Skeletal muscle cell (primary cell): ENCODE measurements at regions not wholly inside any gene's neighbourhood (a gene's known extent, or its start where the extent isn't known, plus 50 kb on each side); places are given as distances from the start of the nearest gene placed in this dataset.
A peak's percentile ranks its signal among the peaks of the same experiment; 100 is the strongest.
"Not testable (repeated sequence)": the region's sequence is repeated elsewhere in the genome, so short reads cannot be mapped to it uniquely, and the experiment has no call there.

Experiments
- DNase-seq: peaks from one replicate; pipeline ENCODE4 v3.0.0-alpha.2; 2010; ENCODE audit warnings: low read depth
- H3K4me3 ChIP-seq: 2 replicates; pipeline ENCODE4 v1.5.1; 2011; ENCODE audit warnings: low read depth, mild to moderate bottlenecking, control low read depth, low read length, moderate library complexity

DNA sequence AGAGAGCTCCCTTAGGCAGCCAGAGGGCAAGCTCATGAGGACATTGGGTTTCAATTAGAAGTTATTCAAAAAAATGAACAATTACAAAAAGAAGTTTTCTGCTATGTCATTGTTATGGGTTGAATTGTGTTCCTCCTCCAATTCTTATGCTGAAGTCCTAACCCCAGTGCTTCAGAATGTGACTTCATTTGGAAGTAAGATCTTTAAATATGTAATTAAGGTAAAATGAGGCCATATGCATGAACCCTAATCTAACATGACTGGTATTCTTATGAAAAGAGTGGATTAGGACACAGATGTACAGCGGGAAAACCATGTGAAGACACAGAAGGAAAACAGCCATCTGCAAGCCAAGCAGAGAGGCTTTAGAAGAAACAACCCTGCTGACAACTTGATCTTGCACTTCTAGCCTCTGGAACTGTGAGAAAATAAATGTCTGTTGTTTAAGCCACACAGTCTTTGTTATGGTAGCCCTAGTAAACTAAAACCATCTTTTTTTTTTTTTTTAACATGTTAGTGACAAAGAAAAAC is 929.6 kb downstream of the EPHA3 start:
- no peak for DNase-seq
- H3K4me3 ChIP-seq, result no peak overlapping the region

DNA sequence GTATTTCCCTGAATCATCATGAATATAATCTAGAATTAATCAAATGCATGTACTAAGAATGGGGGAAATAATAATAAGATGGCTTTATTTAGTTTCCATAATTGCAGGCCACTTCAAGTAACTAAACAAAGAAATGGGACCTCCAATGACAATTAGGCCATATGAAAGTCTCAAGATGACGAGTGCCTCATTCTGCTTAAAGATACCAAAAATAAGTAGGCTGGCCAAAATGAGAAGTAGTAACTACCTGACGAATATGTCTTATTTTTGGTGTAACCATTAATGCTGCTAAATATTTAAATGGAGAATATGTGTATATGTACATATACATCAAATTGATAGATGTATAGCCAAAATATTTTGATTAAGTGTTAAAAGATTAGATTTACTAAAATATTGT is 932.6 kb downstream of the EPHA3 start:
- H3K4me3 ChIP-seq, result no peak overlapping the region
- no peak for DNase-seq

DNA sequence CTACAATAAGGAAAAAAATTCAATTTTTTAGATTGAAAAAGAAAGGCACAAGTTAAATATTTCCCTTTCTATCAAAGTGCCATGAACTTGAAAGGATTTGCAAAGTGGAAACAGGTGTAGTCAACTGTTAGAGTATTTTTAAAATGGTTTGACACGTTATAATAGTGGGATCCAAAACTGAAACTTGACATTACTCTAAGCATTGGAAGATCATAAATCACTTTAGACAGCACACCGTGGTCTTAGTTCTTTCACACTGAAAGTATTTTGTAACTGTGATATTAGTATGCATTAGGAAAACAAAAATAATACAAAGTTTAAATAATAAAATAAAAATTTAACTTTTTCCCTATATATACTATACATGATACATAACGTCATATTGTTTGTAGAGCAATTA is 933.1 kb downstream of the EPHA3 start:
- no peak overlapping the region for H3K4me3 ChIP-seq

DNA sequence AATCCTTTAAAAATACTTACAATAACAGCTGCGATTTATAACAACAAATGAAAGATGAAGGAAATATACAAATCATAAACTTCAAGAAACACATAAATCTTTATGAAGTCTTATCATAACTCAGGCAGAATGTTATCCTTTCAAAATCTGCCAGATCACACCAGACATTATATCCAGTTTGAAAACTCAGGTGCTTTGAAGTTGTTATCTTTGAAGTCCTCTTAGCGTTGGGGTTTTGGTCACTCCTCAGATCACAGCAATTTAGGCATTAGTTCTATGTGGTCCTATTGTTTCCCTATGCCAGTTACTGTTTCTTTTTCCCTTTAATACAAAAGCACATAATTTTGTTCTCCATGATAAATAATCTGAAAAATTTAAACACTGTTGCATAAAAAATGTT is 934.6 kb downstream of the EPHA3 start:
- DNase-seq, result no peak

More for the DNA sequence above, 933.1 kb downstream of the EPHA3 start:
- DNase-seq, result no peak

DNA sequence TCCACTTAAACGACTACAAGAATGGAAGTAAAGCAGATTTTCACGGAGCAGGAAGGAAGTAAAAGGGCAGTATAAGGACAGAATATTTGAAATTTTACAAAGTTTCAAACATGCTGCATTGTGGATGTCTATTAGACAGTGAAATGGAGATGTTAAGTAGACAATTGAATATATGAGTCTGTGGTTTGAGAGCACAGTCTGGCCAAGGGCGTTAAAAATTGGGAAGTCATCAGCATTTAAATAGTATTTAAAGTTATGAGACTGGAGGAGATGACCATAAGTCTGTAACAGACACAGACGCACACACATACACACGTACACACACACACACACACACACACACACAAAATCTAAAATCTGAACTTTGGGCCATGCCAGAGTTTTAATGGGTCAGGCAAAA is 935.9 kb downstream of the EPHA3 start:
- DNase-seq, result no peak
- H3K4me3 ChIP-seq, result no peak overlapping the region

More for the DNA sequence above, 934.6 kb downstream of the EPHA3 start:
- no peak overlapping the region for H3K4me3 ChIP-seq

DNA sequence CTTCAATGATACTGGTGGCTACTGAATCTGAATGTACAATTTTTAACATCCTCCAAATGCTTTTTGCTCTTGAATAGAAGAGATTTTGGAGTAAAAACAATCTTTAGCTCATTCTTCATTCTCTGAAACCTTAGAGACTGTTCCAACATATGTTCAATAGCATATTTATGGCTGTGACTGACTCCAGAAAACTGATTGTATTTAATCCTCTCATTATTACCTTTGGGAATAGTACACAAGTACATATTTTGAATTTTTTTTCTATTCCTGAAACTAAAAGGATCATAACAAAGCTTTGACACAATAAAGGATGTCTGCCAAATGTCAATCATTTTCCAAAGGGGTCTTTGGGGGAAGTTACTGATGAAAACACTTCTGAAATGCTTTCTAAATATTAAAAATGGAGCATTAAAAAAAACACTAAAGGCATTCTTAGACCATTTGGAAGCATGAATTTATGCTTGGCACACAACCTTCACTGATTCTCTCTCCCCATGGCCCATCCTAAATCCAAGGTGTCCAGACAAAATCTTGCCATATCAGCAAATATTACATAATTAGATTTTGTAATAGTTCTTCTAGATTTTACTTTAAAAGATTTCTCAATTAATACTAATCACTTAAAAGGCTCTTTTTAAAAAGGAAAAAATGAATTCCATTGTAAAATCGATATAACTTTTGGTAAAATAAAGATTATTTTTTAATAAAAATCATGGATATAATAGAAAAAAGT is 936.8 kb downstream of the EPHA3 start:
- H3K4me3 ChIP-seq, result no peak overlapping the region

DNA sequence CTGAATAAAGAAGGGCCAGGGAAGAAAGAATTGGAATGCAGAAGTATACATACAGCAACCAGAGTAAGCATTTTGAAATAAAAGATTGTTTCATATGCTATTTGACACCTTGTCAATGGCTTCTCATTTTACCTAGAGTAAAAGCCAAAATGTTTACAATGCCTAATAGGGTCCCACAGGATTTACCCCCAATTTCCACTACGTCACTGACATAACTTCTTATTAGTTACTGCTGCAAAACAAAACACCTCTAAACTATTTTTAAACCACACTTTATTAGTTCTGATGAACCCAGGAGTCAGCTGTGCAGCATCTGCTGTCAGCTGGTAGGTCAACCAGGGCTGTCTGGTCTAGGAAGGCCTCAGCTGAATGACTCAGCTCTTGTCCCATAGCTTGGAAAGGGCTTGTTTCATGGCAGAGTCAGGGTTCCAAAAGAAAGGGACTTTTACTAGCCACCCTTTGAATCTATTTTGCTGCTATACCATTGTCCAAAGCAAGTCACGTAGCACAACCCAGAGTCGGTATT is 945.1 kb downstream of the EPHA3 start:
- no peak for DNase-seq

More for the DNA sequence above, 936.8 kb downstream of the EPHA3 start:
- no peak for DNase-seq

DNA sequence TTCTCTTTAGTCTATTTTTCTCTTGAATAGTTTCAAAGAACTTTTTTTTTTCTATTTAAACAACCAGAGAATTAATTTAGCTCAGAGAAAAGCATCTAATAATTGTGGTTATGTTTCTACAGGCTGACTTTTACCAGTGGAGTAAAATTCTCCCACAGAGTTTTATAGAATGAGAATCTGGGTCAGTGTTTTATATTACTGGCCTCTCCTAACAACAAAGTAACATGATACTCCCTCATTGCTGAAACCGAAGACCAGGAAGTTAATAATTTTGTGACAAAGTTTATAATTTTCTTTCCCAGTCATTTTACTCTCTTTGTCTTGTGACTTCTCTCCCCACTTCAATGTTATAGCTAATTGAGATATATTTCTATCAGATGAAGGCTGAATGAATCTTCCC is 946.9 kb downstream of the EPHA3 start:
- DNase-seq, result no peak

More for the DNA sequence above, 945.1 kb downstream of the EPHA3 start:
- H3K4me3 ChIP-seq, result no peak overlapping the region

DNA sequence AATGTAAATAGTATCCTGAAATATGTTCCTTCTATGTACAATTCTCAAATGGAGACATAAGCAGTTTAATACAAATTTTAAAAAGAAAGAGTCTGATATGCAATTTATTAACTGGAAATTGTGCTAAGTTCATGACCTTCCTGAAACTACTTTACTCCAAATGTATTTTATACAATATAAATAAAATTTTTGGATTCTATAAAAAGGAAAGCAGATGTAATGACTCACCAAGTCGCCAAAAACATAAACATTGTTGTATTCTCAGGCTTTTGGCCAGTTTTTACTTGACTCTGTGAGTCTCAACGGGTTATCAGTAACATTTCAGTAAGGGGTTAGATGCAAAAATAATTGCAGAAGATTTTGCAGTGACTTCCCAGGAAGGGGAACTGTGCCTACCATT is 948.2 kb downstream of the EPHA3 start:
- no peak overlapping the region for H3K4me3 ChIP-seq
- DNase-seq, result no peak

More for the DNA sequence above, 946.9 kb downstream of the EPHA3 start:
- no peak overlapping the region for H3K4me3 ChIP-seq

DNA sequence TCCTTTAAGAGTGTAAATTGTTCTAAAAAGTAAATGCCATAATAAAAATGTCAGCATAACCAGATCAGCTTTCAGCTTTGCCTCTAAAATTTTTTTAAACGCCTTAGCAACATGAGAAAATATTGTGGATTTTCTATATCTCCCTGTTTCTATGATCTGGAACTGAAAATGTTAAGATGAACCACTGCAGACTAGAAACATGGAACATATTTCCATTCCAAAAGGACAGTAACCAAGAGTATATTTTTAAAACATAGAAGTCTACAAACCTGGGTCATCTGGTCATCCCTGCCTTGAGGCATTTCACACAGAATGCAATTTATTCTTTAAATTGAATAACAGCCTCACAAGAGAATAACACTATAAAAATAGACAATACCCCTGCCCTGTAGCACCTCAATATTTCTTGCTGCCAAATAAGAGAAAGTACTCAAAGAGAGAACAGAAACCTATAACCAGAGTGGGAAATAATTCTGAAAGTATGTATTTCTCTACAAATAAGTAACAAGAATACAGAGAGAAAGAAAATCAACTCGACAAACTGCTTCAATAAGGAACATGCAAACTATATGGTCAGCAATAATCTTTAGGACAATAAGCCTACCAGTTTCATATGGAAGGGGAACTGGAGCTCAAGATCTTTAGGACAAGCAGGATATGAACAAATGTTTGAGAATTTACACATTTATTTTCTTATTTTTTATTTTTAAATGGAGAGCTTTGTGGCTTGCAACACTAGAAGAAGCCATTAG is 949.0 kb downstream of the EPHA3 start:
- DNase-seq, result no peak
- no peak overlapping the region for H3K4me3 ChIP-seq

DNA sequence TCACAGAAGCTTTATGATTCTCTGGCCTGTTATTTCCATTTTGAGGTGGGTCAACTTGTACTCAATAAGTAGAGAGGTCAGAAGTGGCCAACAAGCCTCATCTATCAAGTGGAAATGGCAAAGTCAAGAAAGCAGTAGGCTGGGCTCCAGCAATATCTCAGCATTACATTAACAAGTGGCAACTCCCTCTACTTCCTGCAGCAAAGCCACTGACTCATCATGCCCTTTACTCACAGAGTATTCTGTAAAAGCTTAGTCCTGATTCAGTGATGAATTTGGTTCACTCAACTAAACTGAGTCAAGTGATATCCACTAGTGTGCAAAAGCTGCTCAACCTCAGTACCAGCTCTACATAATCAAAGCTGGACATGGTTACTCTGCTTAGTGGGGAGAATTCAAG is 954.6 kb downstream of the EPHA3 start:
- no peak overlapping the region for H3K4me3 ChIP-seq

DNA sequence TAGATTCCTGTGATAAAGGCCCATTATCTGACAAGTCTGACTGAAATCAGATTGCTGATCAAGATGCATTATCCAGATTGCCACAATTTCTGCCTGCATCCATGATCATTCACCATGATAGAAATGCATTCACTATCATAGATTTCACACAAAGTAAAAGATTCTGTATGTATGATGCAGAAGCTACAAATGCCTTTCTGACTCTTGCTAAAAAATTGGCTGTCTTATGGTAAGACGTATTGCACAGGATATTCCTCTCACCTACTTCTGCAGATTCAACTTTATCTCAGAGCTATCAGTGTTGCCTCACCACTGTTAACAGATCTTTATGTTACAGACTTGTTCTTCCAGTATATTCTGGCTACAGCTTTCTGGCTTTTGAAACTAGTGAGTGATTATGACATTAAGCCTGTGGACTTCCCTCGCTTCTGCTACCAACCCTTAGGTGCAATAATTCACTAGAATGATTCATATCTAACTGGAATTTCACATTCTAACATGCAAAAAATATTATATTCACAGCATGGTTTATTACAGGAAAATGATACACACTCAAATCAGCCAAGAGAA is 955.3 kb downstream of the EPHA3 start:
- no peak for DNase-seq
- H3K4me3 ChIP-seq, result no peak overlapping the region

More for the DNA sequence above, 954.6 kb downstream of the EPHA3 start:
- DNase-seq, result peak; percentile 55

DNA sequence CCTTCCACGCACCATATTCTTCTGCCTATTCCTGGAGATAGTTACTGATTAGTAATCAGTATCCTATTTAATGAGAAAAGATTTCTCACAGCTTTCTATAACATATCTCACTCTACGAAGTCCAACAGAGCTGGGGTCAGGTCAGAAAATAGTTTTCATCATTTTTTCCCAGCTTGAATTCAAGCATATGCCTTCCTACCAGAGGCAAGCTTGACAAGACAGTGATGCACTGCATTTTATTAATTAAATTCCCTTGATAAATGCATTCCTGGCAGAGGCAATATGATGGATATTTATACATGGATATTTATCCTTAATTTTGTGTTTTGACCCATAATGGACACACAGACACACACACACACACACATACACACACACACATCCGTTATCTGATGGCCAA is 961.4 kb downstream of the EPHA3 start:
- no peak for DNase-seq
- H3K4me3 ChIP-seq, result no peak overlapping the region

DNA sequence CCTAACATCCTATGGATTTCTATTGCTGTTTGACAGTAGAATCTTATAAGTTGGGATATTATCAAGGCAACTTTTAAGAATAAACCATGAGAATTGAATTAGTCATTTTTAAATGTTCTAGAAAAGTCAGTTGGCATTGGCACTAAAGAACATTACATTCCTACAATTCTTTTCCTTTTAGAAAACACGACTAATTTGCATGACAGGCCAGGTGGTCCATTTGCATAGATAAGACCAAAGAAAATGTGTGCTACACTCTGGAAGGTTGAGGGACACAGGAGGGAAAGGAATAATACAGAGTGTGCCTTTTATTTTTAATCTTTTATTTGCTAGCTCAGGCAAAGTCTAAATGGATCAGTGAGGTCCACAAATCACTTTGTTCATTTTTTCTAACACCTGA is 962.3 kb downstream of the EPHA3 start:
- no peak overlapping the region for H3K4me3 ChIP-seq
- DNase-seq, result no peak

DNA sequence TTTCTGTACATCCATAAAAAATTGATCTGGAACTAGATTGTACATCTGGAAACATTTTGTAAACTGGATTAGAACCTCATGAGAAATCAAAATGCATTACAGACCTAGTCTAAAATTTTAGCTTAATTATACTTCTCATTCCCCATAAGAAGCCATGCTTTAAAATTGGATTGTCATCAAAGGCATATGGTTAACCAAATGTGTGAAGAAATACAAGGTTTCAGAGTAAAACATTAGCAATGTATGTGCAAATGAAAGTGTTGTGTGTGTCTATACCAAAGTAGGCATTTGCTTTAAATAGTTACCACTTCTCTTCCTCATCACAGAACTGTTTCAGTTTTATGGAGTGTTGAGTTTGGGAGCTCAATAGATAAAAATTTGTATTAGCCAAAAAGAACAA is 968.7 kb downstream of the EPHA3 start:
- no peak for DNase-seq

DNA sequence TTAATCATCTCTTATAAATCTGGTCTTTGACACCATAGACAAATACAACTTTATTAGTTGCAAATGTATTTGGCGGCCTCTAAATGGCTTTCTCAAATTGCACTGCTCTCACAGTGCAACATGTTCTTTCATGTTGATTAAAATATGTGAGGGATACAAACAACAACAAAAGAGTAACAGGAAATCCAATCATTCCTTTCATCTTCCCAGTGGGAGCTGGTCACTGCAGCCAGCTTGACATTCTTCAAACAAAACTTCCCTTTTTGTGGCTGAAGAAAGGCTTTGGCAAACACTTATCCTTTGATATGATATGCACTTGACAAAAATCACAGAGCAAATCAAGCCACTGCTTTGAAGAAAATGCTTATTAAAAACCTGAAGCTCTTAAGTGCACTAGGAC is 973.6 kb downstream of the EPHA3 start:
- no peak overlapping the region for H3K4me3 ChIP-seq
- DNase-seq, result no peak

More for the DNA sequence above, 968.7 kb downstream of the EPHA3 start:
- no peak overlapping the region for H3K4me3 ChIP-seq

DNA sequence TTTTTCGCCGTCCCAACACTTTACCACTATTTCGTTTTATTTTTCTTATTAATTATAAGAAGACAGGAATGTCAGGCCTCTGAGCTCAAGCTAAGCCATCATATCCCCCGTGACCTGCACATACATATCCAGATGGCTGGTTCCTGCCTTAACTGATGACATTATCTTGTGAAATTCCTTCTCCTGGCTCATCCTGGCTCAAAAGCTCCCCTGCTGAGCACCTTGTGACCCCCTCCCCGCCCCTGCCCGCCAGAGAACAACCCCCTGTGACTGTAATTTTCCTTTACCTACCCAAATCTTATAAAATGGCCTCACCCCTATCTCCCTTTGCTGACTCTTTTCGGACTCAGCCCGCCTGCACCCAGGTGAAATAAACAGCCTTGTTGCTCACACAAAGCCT is 978.9 kb downstream of the EPHA3 start:
- DNase-seq, H3K4me3 ChIP-seq: not testable (repeated sequence)

DNA sequence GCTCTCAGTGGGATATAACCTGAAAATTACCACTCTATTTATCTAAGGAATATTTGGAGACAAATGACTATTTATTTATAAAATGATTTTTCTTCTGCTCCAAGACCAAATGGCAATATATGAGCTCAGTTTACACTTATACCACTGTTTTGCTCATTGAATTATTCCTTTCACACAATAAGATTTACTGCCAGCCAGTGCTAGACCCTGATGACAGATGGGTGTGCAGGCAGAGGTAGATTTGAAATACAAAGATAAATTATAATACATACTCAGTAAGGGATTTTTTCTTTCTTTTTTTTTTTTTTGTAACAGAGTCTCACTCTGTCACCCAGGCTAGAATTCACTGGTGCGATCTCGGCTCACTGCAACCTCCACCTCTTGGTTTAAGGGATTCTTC is 980.3 kb downstream of the EPHA3 start:
- H3K4me3 ChIP-seq, result no peak overlapping the region
- DNase-seq, result no peak

DNA sequence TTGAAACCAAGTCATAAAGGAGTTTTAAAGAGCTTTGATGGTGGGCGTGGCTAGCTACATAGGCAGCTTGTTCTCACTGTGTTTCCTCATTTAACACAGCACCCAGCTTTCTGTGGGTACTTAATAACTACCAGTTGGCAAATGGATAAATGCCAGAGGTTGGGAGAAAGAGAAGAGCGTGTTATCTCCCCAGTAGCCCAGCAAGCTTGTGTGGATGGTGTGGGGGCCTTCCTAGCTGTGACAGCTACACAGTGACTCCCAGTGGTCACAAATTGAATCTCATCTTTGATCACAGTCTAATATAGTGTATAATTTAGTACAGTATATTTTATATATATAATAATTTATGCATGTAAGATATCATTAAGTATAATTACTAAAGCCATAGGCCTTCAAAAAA is 984.1 kb downstream of the EPHA3 start:
- DNase-seq, result peak; percentile 77
- H3K4me3 ChIP-seq, result no peak overlapping the region

DNA sequence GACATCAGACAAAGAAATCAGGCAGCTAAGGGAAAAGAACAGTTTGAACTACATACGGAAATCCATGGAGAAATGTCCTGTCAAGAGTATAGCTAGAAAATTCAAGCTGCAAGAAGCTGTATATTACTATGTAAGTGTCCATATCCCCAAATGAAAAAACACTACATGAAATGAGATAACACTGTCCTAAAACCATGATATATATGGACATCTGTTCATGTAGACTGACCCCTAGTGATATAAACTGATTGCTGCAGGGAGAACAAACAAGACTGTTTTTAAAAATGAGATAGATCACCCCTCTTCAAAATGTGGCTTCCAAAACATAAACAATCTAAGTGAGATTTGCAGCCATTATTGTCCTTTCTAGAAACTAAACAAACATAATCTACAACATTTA is 985.6 kb downstream of the EPHA3 start:
- H3K4me3 ChIP-seq, result no peak overlapping the region
- DNase-seq, result peak; percentile 11
